Fibroblast of villous mesenchyme (primary cell): ENCODE measurements at regions not wholly inside any gene's neighbourhood (a gene's known extent, or its start where the extent isn't known, plus 50 kb on each side); places are given as distances from the start of the nearest gene placed in this dataset.

Experiments used
- DNase-seq: peaks from one replicate; pipeline ENCODE4 v3.0.0-alpha.2; 2010; ENCODE audit warnings: low read depth
- H3K4me3 ChIP-seq: 2 replicates; pipeline ENCODE4 v1.5.1; 2011; ENCODE audit warnings: low read depth, mild to moderate bottlenecking, low read length
- CTCF ChIP-seq: IDR thresholded peaks from 2 replicates; pipeline ENCODE4 v1.5.1; 2012; ENCODE audit warnings: low read depth, mild to moderate bottlenecking, low read length; ENCODE audit not compliant: insufficient read depth

- TF ChIP-seq CTCF, result no peak
- no peak overlapping the region for H3K4me3 ChIP-seq
- DNase-seq, result no peak
These were observed 147.8 kb upstream of the IQSEC1 start for GRCh38 chr3:13220991-13221390.

GRCh38 chr3:13219902-13220296 is 146.7 kb upstream of the IQSEC1 start:
- DNase-seq, result no peak
- H3K4me3 ChIP-seq, result no peak overlapping the region
- TF ChIP-seq CTCF, result no peak

DNA sequence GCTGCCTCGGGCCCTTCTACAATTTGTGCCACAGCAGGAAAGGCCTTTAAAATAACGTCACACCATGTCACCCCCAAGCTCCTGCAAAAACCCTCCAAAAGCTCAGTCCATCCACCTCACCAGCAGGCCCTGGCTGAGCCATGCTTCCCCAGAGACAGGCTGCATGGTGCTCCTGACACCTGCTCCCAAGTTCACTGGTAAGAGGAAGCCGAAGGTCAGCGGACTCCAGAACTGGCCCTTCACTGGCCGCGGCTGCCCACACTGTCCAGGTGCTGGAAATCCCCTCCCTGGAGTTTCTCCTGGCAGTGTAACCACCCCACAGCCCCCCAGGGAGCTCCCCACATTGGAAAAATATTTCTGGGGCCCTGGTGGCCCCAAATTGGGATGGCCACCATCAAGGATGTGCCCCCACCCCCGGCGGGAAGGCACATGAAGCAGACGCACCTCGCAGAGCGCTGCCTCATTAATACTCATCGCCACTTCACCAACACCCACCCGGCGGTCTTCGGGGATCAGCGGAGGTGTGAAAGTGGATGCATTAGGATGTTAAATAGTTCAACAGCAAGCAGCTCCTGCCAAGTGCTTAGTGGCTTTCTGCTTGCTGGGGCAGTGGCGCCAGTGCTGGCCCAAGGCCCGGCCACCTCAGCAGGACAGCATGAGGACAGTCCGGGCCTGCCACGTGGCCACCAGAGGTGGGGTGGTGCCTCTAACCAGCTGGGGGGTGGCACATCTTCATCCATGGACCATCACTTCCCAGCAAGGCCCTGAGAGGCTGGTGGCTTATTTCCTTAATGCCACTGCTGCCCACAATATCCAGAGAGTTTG is 146.1 kb upstream of the IQSEC1 start:
- H3K4me3 ChIP-seq, result no peak overlapping the region
- TF ChIP-seq CTCF, result no peak
- DNase-seq, result no peak

DNA sequence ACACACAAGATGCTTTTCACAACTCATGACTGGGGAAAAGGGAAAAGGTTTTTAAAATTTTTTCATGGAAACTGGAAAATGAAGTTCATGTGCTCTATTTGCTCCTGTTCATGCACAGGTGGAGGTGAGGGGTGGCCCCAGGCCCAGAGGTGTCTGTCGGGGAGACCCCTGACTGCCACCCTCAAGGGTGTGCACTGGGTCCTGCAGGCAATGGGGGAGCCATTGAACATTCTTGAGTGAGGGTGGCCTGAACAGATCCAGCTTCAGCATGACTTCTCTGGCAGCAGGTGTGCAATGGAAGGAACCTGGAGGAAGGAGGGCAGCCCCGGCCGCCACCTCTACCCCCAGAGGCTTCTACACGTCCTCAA is 145.3 kb upstream of the IQSEC1 start:
- DNase-seq, result no peak
- no peak for TF ChIP-seq CTCF
- H3K4me3 ChIP-seq, result no peak overlapping the region

DNA sequence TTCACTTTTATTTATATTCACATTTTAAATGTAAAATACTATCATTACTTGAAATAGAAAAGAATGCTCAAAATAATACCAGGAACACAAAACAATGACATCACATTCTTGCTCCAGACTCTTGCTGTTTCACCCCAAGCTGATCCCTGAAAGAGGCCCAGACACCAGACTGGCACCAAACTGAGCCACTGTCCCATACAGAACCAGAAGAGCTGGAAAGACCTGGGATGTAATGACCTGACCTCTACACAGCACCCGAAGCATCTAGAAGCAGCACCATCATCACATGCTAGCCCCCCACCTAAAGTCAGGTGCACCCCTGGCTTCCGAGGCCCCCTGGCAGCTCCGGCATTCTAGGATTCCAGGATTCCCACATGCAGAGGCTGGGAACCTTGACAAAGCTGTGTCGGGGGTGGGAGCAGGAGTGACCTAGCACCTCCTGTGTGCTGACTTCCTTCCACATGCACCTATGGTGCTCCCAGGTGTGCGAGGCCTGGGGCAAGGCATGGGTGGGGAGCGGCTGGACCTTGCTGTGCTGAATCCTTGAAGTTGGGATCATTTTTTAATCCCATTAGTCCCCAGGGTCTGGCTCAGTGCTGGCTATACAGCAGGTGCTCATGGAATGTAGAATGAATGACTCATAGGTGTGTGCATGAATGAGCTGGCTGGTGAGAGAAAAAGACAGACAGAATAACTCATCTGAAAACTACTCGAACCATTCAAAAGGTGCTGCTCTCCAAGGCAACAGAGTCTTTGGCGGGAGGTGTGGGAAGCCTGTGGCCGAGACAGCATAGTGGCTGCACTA is 144.7 kb upstream of the IQSEC1 start:
- DNase-seq, result no peak
- H3K4me3 ChIP-seq, result no peak overlapping the region
- TF ChIP-seq CTCF, result no peak

DNA sequence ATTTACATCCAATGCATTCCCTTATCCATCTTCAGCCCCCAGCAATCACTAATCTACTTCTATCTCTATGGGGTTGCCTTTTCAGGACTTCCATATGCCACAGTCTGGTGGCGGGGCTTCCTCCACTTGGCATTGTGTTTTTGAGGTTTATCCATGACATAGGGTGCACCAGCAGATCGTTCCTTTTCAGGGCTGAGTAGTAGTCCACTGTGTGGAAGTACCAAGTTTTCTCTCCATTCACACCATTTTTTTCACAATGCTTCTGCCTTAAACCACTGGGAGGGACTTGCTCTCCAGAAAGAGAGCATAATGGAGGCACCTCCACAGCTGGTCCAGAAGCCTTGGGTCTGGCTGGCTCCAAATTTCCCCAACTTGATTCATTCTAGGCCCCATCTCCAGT is 144.0 kb upstream of the IQSEC1 start:
- no peak overlapping the region for H3K4me3 ChIP-seq
- TF ChIP-seq CTCF, result no peak
- DNase-seq, result no peak
